GM12875 (cell line): ENCODE measurements at regions not wholly inside any gene's neighbourhood (a gene's known extent, or its start where the extent isn't known, plus 50 kb on each side); places are given as distances from the start of the nearest gene placed in this dataset.
"Not testable (repeated sequence)": the region's sequence is repeated elsewhere in the genome, so short reads cannot be mapped to it uniquely, and the experiment has no call there.

Source experiments
- H3K4me3 ChIP-seq: one replicate; pipeline ENCODE4 v1.5.1; 2011; ENCODE audit warnings: low read depth, low read length, control low read depth
- TF ChIP-seq, protein P1 (sequence below): IDR thresholded peaks from 2 replicates; pipeline ENCODE4 v1.5.1; 2011; ENCODE audit warnings: low read depth, mild to moderate bottlenecking, control low read depth, inconsistent platforms, low read length, moderate library complexity, borderline replicate concordance; ENCODE audit not compliant: insufficient read depth

DNA sequence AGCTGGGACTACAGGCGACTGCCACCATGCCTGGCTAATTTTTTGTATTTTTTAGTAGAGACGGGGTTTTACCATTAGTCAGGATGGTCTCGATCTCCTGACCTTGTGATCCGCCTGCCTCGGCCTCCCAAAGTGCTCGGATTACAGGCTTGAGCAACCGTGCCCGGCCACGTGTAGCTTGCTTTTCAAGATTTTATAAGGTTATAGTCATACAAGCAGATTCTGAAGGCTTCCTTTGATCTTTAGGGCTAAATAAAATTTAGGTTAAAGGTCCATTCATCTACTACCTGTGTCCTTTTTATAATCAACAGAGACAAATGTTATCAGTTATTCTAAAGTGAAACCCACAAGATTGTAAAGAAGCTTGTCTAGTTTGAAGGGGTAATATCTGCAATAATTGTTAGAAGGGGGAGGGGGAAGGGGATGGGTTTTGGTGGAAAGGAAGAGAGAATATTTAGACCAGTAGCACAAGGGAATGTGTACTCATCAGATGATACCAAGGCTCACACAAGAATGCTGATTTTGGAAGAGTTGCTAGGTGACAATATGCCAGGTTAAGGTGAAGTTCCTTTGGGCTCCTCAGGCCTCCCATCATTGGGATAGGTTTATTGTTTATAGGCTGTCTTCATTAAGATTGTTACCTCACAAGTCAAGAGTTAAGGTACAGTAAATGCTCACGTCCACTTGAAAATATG, 284.7 kb downstream of the ALDH8A1 start:
- TF ChIP-seq, protein P1, sequence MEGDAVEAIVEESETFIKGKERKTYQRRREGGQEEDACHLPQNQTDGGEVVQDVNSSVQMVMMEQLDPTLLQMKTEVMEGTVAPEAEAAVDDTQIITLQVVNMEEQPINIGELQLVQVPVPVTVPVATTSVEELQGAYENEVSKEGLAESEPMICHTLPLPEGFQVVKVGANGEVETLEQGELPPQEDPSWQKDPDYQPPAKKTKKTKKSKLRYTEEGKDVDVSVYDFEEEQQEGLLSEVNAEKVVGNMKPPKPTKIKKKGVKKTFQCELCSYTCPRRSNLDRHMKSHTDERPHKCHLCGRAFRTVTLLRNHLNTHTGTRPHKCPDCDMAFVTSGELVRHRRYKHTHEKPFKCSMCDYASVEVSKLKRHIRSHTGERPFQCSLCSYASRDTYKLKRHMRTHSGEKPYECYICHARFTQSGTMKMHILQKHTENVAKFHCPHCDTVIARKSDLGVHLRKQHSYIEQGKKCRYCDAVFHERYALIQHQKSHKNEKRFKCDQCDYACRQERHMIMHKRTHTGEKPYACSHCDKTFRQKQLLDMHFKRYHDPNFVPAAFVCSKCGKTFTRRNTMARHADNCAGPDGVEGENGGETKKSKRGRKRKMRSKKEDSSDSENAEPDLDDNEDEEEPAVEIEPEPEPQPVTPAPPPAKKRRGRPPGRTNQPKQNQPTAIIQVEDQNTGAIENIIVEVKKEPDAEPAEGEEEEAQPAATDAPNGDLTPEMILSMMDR, result no peak
- no peak overlapping the region for H3K4me3 ChIP-seq

GRCh38 chr6:134663800-134664535, 285.9 kb downstream of the ALDH8A1 start:
- H3K4me3 ChIP-seq, result no peak overlapping the region
- TF ChIP-seq, protein P1, result no peak

DNA sequence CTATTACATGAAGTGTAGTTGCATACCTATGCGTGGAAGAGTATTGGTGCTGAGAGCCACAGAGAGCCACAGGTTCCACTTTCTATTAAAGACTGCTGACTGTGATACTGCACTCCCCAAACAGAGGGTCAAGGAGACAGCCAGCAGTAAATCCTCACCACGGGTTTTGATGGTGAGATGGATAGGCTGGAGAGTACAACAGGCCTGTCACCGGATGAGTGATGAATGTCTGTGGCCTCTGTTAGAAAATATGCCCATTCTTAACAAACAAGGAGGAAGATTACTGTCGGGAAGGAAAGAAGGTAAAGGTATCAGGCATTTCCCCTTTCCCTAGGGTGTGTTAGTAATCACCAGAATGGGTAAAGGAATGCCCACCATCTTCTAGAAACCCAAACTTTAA, 286.5 kb downstream of the ALDH8A1 start:
- H3K4me3 ChIP-seq, result no peak overlapping the region
- TF ChIP-seq, protein P1, result no peak

DNA sequence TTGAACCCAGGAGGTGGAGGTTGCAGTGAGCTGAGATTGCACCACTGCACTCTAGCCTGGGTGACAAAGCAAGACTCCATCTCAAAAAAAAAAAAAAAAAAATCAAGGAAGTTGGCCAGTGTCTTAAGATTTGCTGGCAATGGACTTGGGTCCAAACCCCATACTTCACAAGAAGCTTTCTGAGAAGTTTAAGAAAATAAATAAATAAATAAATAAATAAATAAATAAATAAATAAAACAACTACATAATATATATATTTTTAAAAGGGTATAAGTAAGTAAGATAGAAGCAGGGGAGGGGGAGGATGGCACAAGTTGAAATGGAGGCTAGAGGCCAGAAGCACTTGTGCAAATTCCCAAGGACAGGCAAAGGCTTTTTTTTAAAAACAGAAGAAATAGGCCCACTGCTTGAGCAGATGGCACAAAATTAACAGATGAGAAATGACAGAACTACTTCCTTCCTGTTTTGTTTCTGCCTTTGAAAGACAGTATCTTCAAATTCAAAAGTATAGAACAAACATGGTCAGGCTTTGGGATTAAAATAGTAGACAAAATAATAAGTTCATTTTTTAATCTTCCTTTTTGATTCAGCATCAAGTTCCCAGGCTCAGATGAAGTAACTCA, 287.7 kb downstream of the ALDH8A1 start:
- TF ChIP-seq, protein P1, result no peak
- H3K4me3 ChIP-seq, result no peak overlapping the region

GRCh38 chr6:134659885-134660284, 290.0 kb downstream of the ALDH8A1 start:
- not testable (repeated sequence) for H3K4me3 ChIP-seq

- H3K4me3 ChIP-seq, result no peak overlapping the region
- TF ChIP-seq, protein P1, result no peak
These were observed 291.3 kb downstream of the ALDH8A1 start for GRCh38 chr6:134658596-134658995.

- TF ChIP-seq, protein P1, result no peak
These were observed 292.0 kb downstream of the ALDH8A1 start for GRCh38 chr6:134657751-134658527.

More at GRCh38 chr6:134657751-134658527, 292.0 kb downstream of the ALDH8A1 start:
- no peak overlapping the region for H3K4me3 ChIP-seq
